Endothelial cell of umbilical vein (primary cell): ENCODE measurements at regions not wholly inside any gene's neighbourhood (a gene's known extent, or its start where the extent isn't known, plus 50 kb on each side); places are given as distances from the start of the nearest gene placed in this dataset.

Experiments
- CTCF ChIP-seq, 2 donors: IDR thresholded peaks; 1 replicate in 1 of 2; 2 replicates in 1 of 2; pipeline ENCODE4 v1.5.1; 2011; ENCODE audit warnings: low read length in 2 of 2, mild to moderate bottlenecking in 2 of 2, moderate library complexity in 2 of 2, control low read depth in 1 of 2, inconsistent platforms in 1 of 2, low read depth in 1 of 2; ENCODE audit not compliant: insufficient read depth in 1 of 2; ENCODE audit errors: extremely low read depth in 1 of 2
- EZH2 ChIP-seq: IDR thresholded peaks from 2 replicates; pipeline ENCODE4 v1.6.1; 2012; ENCODE audit warnings: borderline replicate concordance, low read depth, mild to moderate bottlenecking, moderate library complexity, low read length, inconsistent platforms; ENCODE audit not compliant: severe bottlenecking
- FOS ChIP-seq: IDR thresholded peaks from 2 replicates; pipeline ENCODE4 v1.6.1; 2011; ENCODE audit warnings: mild to moderate bottlenecking, low read length, moderate library complexity, borderline replicate concordance; ENCODE audit not compliant: insufficient read depth
- GATA2 ChIP-seq: IDR thresholded peaks from 2 replicates; pipeline ENCODE4 v1.7.0; 2011; ENCODE audit warnings: low read depth, mild to moderate bottlenecking, moderate library complexity, mixed read lengths, low read length; ENCODE audit not compliant: insufficient read length, insufficient read depth
- JUN ChIP-seq: IDR thresholded peaks from 2 replicates; pipeline ENCODE4 v1.6.1; 2011; ENCODE audit warnings: borderline replicate concordance, low read depth; ENCODE audit not compliant: insufficient read length, insufficient read depth
- MYC ChIP-seq: IDR thresholded peaks from one replicate; pipeline ENCODE4 v1.6.1; 2011; ENCODE audit warnings: mild to moderate bottlenecking, low read depth, low read length
- POLR2A ChIP-seq: IDR thresholded peaks from 2 replicates; pipeline ENCODE4 v1.6.1; 2012; ENCODE audit warnings: low read depth, mild to moderate bottlenecking, control low read depth, low read length
- POLR2AphosphoS5 ChIP-seq: IDR thresholded peaks from 2 replicates; pipeline ENCODE4 v1.6.1; 2012; ENCODE audit warnings: low read depth, mild to moderate bottlenecking, control low read depth, low read length, moderate library complexity; ENCODE audit not compliant: insufficient read depth
- TF ChIP-seq, protein P1 (sequence below): IDR thresholded peaks from 2 replicates; pipeline ENCODE4 v1.6.1; 2011; ENCODE audit not compliant: insufficient read depth, insufficient read length

DNA sequence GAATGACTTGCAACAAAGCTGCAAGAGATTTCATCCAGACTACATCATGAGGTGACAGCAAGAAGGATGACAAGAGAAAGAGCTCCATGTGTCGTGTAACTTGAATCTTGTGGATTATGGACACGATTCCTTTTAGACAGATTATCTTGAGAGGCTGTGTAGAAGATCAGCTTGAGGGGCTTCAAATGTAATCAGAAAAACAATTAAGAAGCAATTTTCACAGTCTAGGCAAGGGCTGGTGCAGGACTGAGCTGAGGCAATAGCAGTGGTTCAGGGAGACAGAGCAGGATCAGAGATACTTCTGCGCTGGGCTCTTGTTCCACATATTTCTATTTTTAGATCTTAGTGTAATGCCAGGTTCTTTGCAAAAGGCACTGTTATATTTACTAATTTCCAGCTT, 253.0 kb upstream of the COBL start:
- TF ChIP-seq CTCF (IDR thresholded peaks at IDR 0.05; ENCODE audit: extremely low read depth in 1 of 2, insufficient read depth in 1 of 2, low read depth in 1 of 2, low read length in 2 of 2) (no peak), POLR2A (no peak), POLR2AphosphoS5 (no peak), GATA2 (no peak), EZH2 (no peak), JUN (no peak), MYC (no peak), FOS (no peak)
- TF ChIP-seq, protein P1, sequence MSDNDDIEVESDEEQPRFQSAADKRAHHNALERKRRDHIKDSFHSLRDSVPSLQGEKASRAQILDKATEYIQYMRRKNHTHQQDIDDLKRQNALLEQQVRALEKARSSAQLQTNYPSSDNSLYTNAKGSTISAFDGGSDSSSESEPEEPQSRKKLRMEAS, result no peak
